SH-SY5Y (cell line): ENCODE measurements at regions not wholly inside any gene's neighbourhood (a gene's known extent, or its start where the extent isn't known, plus 50 kb on each side); places are given as distances from the start of the nearest gene placed in this dataset.

Experiments
- GATA2 ChIP-seq: IDR thresholded peaks from 2 replicates; pipeline ENCODE4 v1.6.1; 2011; ENCODE audit warnings: mild to moderate bottlenecking, low read depth, low read length
- GATA3 ChIP-seq: IDR thresholded peaks from 2 replicates; pipeline ENCODE4 v1.6.1; 2011; ENCODE audit warnings: low read depth, mild to moderate bottlenecking, low read length, moderate library complexity

- TF ChIP-seq GATA2 (no peak), GATA3 (no peak)
These were observed 64.3 kb upstream of the RBBP8 start for GRCh38 chr18:22868831-22869230.
